ENCODE measurements at regions not wholly inside any gene's neighbourhood (a gene's known extent, or its start where the extent isn't known, plus 50 kb on each side); places are given as distances from the start of the nearest gene placed in this dataset.
A peak's percentile ranks its signal among the peaks of the same experiment; 100 is the strongest.

DNA sequence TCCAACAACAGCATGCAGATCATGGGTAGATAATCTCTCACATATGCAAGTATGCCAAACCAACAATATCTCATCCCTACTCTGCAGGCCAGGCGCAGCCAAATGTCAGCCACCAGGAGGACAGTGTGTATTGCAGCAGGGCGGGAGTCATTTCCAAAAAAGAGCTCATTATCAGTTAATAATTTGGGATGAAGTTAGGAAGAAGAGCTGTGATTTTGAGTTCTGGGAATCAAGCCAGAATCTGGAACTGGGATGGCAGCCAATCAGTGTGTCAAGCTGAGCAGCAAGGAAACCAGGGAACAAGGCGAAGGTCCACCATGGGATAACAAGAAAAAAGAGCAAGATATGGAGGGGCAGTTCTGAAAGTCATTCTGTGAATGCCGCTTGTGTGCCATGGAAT lies 88.2 kb upstream of the CAMK2D start:
- no peaks in the 10 kb centered on the region for H3K27me3 ChIP-seq
- H3K9me3 ChIP-seq: no peaks in the 10 kb centered on the region
- DNase-seq: peak in 3 of 5 donors; percentile 31 to 43 (median 42)
- H3K36me3 ChIP-seq: no peaks in the 10 kb centered on the region
- H3K4me1 ChIP-seq (ENCODE audit: insufficient read depth): no peaks in the 10 kb centered on the region
- no peak overlapping the region for H3K4me3 ChIP-seq
- 41 to 48% (median 41%) methylated on average over 4 of the region's 4 CpGs for WGBS, 3 donors
- intact Hi-C loops (cut with DNase I): no loop called here
- TF ChIP-seq EP300 (IDR thresholded peaks at IDR 0.05) (no peak), POLR2A (IDR thresholded peaks at IDR 0.05) (no peak)
- TF ChIP-seq, protein P1, sequence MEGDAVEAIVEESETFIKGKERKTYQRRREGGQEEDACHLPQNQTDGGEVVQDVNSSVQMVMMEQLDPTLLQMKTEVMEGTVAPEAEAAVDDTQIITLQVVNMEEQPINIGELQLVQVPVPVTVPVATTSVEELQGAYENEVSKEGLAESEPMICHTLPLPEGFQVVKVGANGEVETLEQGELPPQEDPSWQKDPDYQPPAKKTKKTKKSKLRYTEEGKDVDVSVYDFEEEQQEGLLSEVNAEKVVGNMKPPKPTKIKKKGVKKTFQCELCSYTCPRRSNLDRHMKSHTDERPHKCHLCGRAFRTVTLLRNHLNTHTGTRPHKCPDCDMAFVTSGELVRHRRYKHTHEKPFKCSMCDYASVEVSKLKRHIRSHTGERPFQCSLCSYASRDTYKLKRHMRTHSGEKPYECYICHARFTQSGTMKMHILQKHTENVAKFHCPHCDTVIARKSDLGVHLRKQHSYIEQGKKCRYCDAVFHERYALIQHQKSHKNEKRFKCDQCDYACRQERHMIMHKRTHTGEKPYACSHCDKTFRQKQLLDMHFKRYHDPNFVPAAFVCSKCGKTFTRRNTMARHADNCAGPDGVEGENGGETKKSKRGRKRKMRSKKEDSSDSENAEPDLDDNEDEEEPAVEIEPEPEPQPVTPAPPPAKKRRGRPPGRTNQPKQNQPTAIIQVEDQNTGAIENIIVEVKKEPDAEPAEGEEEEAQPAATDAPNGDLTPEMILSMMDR (IDR thresholded peaks at IDR 0.05): no peak
- H3K27ac ChIP-seq: no peak overlapping the region

DNA sequence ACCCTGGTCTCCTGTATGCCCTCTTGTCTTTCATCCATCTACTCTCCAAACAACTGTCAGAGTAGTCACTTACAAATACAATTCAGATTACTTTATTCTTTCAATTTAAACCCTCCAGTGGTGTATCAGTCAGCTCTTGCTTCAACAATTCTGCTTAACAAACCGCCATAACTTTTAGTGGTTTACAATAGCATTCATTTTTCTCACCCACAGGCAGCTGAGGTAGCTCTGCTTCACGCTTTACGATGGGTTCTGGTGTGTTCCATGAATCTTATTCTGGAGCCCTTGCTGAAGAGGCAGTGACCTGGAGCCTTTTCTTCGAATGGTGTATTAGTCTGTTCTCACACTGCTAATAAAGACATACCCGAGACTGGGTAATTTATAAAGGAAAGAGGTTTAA lies 86.2 kb upstream of the CAMK2D start:
- TF ChIP-seq, protein P1 (IDR thresholded peaks at IDR 0.05): no peak
- TF ChIP-seq EP300 (IDR thresholded peaks at IDR 0.05): no peak
- no peak for TF ChIP-seq POLR2A (IDR thresholded peaks at IDR 0.05)
- 74 to 84% (median 83%) methylated on average over 5 of the region's 5 CpGs for WGBS, 3 donors
- DNase-seq: no peak
- Histone ChIP-seq H3K27ac (no peak overlapping the region), H3K9me3 (no peaks in the 10 kb centered on the region), H3K27me3 (no peaks in the 10 kb centered on the region), H3K36me3 (no peaks in the 10 kb centered on the region), H3K4me1 (ENCODE audit: insufficient read depth) (no peaks in the 10 kb centered on the region), H3K4me3 (no peak overlapping the region)
- intact Hi-C loops (cut with DNase I): no loop called here

DNA sequence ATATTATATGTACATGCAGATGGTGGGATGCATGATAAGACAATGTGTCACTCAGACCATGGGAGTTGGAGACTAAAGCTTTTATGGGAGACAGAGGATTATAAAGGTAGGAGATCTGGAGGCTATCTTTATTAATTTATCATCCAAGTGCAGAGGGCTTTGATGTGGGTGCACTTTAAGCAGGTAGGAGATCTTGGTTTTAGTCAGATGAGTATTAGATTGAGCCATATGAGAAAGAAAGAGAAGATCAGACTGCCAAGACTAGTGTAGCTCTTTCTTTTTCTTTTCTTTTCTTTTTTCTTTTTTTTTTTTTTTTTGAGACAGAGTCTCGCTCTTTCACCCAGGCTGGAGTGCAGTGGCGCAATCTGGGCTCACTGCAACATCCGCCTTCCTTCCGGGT lies 84.9 kb upstream of the CAMK2D start:
- H3K36me3 ChIP-seq: no peaks in the 10 kb centered on the region
- no peak for TF ChIP-seq EP300 (IDR thresholded peaks at IDR 0.05)
- no peak for TF ChIP-seq POLR2A (IDR thresholded peaks at IDR 0.05)
- TF ChIP-seq, protein P1 (IDR thresholded peaks at IDR 0.05): no peak
- no peaks in the 10 kb centered on the region for H3K27me3 ChIP-seq
- no peaks in the 10 kb centered on the region for H3K4me1 ChIP-seq (ENCODE audit: insufficient read depth)
- no peak overlapping the region for H3K27ac ChIP-seq
- no peak overlapping the region for H3K4me3 ChIP-seq
- intact Hi-C loops (cut with DNase I): no loop called here
- WGBS, 3 donors: 93 to 97% (median 97%) methylated on average over 4 of the region's 4 CpGs
- H3K9me3 ChIP-seq: no peaks in the 10 kb centered on the region
- DNase-seq: no peak

DNA sequence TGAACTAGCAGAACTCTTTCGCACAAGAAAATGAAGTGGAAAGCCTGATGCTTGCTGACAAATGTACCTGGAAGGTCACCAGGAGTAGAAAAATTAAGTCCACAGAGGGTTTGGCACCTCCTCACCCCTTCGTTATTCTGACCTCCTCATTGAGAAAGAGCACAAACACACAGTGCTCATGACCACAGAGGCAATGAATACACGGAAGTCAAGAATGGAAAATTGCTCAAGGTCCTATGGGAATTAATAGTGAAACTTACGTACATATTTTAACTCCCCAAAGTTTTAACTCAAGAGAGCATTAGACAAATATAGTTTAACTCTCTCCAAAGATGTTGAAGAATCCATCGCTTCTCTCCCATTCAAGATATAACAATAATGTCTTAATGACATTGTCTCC lies 83.6 kb upstream of the CAMK2D start:
- H3K9me3 ChIP-seq: no peaks in the 10 kb centered on the region
- H3K27ac ChIP-seq: no peak overlapping the region
- no peaks in the 10 kb centered on the region for H3K4me1 ChIP-seq (ENCODE audit: insufficient read depth)
- no peaks in the 10 kb centered on the region for H3K36me3 ChIP-seq
- no peak for TF ChIP-seq EP300 (IDR thresholded peaks at IDR 0.05)
- TF ChIP-seq, protein P1 (IDR thresholded peaks at IDR 0.05): no peak
- TF ChIP-seq POLR2A (IDR thresholded peaks at IDR 0.05): no peak
- 80 to 82% (median 81%) methylated on average over 5 of the region's 5 CpGs for WGBS, 3 donors
- H3K27me3 ChIP-seq: no peaks in the 10 kb centered on the region
- DNase-seq: no peak
- H3K4me3 ChIP-seq: no peak overlapping the region
- intact Hi-C loops (cut with DNase I): no loop called here

DNA sequence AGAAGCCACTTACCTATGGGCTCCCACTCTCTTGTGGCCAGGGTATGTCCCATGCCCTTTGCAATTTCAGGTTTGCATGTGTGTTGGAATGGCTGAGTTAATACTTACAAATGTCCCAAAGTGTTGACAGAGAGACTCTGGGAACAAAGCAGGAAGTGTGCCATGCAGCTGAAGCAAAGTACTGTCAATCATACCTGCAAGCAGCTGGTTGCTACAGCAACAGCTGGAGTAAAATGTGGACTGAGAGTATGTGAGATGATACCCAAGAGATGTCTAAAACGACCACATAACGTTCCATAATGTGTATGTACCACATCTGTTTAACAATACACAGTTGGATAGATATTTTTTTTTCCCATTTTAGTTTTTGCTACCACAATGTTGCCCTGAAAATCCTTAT lies 82.8 kb upstream of the CAMK2D start:
- H3K9me3 ChIP-seq: no peaks in the 10 kb centered on the region
- H3K27me3 ChIP-seq: no peaks in the 10 kb centered on the region
- no peaks in the 10 kb centered on the region for H3K4me1 ChIP-seq (ENCODE audit: insufficient read depth)
- intact Hi-C loops (cut with DNase I): no loop called here
- no peaks in the 10 kb centered on the region for H3K36me3 ChIP-seq
- no peak for TF ChIP-seq EP300 (IDR thresholded peaks at IDR 0.05)
- WGBS, 3 donors: 63 to 74% (median 66%) methylated on average over 2 of the region's 2 CpGs
- no peak overlapping the region for H3K4me3 ChIP-seq
- DNase-seq: no peak
- H3K27ac ChIP-seq: no peak overlapping the region
